IMR-90 (cell line): ENCODE measurements at regions not wholly inside any gene's neighbourhood (a gene's known extent, or its start where the extent isn't known, plus 50 kb on each side); places are given as distances from the start of the nearest gene placed in this dataset.
A peak's percentile ranks its signal among the peaks of the same experiment; 100 is the strongest.

Source experiments
- ATAC-seq: fragments of 200-7000 bp; cut with Tn5 transposase; 2 replicates; pipeline ENCODE4 v1.9.1; 2020; ENCODE audit warnings: low read depth, mild to moderate bottlenecking, moderate library complexity
- BruUV-seq: library from RNA; stranded (reverse); fragments of 400-500 nt; replicated peaks from 2 replicates; lab custom pipeline; 2021; lab: Mats Ljungman, UMichigan
- CTCF ChIA-PET: fragments of 300-600 bp; formaldehyde crosslinking; extraction: SDS; loops from one replicate; lab custom pipeline; 2021; ENCODE audit warnings: antibody characterized with exemption; lab: Yijun Ruan, JAX
- POLR2A ChIA-PET: fragments of 300-600 bp; sonication (Branson Sonifier 250); formaldehyde crosslinking; loops from one replicate; lab custom pipeline; 2022; ENCODE audit warnings: antibody characterized with exemption; ENCODE audit not compliant: unreplicated experiment; lab: Charles Lee
- DNase-seq: peaks from one replicate; pipeline ENCODE4 v3.0.0; 2013
- H2AFZ ChIP-seq: replicated peaks from 2 replicates; pipeline ENCODE3; 2013; ENCODE audit warnings: low read length, mild to moderate bottlenecking; ENCODE audit not compliant: poor library complexity
- H2AK5ac ChIP-seq: 2 replicates; pipeline ENCODE4 v1.6.1; 2013; ENCODE audit warnings: low read depth, low read length, inconsistent platforms
- H2AK9ac ChIP-seq: replicated peaks from 2 replicates; pipeline ENCODE3; 2013; ENCODE audit warnings: mild to moderate bottlenecking, low read depth, low read length, moderate library complexity; ENCODE audit not compliant: poor library complexity
- H2BK120ac ChIP-seq: 2 replicates; pipeline ENCODE4 v1.6.1; 2013; ENCODE audit warnings: low read depth, low read length, inconsistent platforms
- H2BK15ac ChIP-seq: 3 replicates; pipeline ENCODE4 v1.6.1; 2013; ENCODE audit warnings: low read depth, low read length, inconsistent platforms
- H2BK20ac ChIP-seq: 2 replicates; pipeline ENCODE4 v1.6.1; 2013; ENCODE audit warnings: low read depth, mild to moderate bottlenecking, inconsistent platforms, low read length, moderate library complexity
- H2BK5ac ChIP-seq: 2 replicates; pipeline ENCODE4 v1.6.1; 2013; ENCODE audit warnings: mild to moderate bottlenecking, low read depth, low read length, inconsistent platforms; ENCODE audit not compliant: poor library complexity, severe bottlenecking
- H3K14ac ChIP-seq: replicated peaks from 2 replicates; pipeline ENCODE4 v1.6.1; 2013; ENCODE audit warnings: low read depth, low read length, inconsistent platforms
- H3K18ac ChIP-seq: 2 replicates; pipeline ENCODE4 v1.6.1; 2013; ENCODE audit warnings: low read depth, low read length, control low read depth
- H3K23ac ChIP-seq: 2 replicates; pipeline ENCODE4 v1.6.1; 2013; ENCODE audit warnings: low read depth, low read length, inconsistent platforms
- H3K27ac ChIP-seq: 2 replicates; pipeline ENCODE4 v1.5.1; 2013; ENCODE audit warnings: mild to moderate bottlenecking, control low read depth, low read length; ENCODE audit not compliant: insufficient read depth
- H3K27me3 ChIP-seq: 2 replicates; pipeline ENCODE4 v1.6.1; 2013; ENCODE audit warnings: low read length; ENCODE audit not compliant: control insufficient read depth, insufficient read depth
- H3K36me3 ChIP-seq: 2 replicates; pipeline ENCODE4 v1.6.1; 2013; ENCODE audit warnings: low read length, mixed read lengths; ENCODE audit not compliant: control insufficient read depth, insufficient read depth
- H3K4ac ChIP-seq: 2 replicates; pipeline ENCODE4 v1.6.1; 2013; ENCODE audit warnings: low read depth, low read length, inconsistent platforms
- H3K4me1 ChIP-seq: 2 replicates; pipeline ENCODE4 v1.6.1; 2013; ENCODE audit warnings: low read length, mixed read lengths; ENCODE audit not compliant: control insufficient read depth, insufficient read depth
- H3K4me2 ChIP-seq: 2 replicates; pipeline ENCODE4 v1.6.1; 2013; ENCODE audit warnings: low read depth, mild to moderate bottlenecking, control low read depth, low read length, moderate library complexity
- H3K4me3 ChIP-seq: 2 replicates; pipeline ENCODE4 v1.5.1; 2013; ENCODE audit warnings: low read depth, mild to moderate bottlenecking, control low read depth, low read length, moderate library complexity; ENCODE audit not compliant: insufficient read depth
- H3K56ac ChIP-seq: 2 replicates; pipeline ENCODE4 v1.6.1; 2013; ENCODE audit warnings: low read length, inconsistent platforms; ENCODE audit not compliant: insufficient read depth; ENCODE audit errors: extremely low read depth
- H3K79me1 ChIP-seq, 2 experiments: 2 replicates each; pipeline ENCODE4 v1.6.1; 2013; ENCODE audit warnings: low read length in 2 of 2, inconsistent platforms in 1 of 2, low read depth in 1 of 2
- H3K9ac ChIP-seq: 2 replicates; pipeline ENCODE4 v1.6.1; 2013; ENCODE audit warnings: low read depth, low read length, control low read depth
- H3K9me1 ChIP-seq: 2 replicates; pipeline ENCODE4 v1.6.1; 2013; ENCODE audit warnings: low read length, inconsistent platforms; ENCODE audit not compliant: insufficient read depth
- H3K9me3 ChIP-seq: 2 replicates; pipeline ENCODE4 v1.6.1; 2013; ENCODE audit warnings: low read length; ENCODE audit not compliant: control insufficient read depth, insufficient read depth
- H4K20me1 ChIP-seq: 2 replicates; pipeline ENCODE4 v1.6.1; 2013; ENCODE audit warnings: low read length, inconsistent platforms; ENCODE audit not compliant: insufficient read depth
- H4K5ac ChIP-seq: 2 replicates; pipeline ENCODE4 v1.6.1; 2013; ENCODE audit warnings: mild to moderate bottlenecking, low read depth, low read length, control low read depth
- H4K8ac ChIP-seq, 2 experiments: 2 replicates each; pipeline ENCODE4 v1.6.1; 2013; ENCODE audit warnings: low read depth in 2 of 2, low read length in 2 of 2, control low read depth in 1 of 2, inconsistent platforms in 1 of 2
- H4K91ac ChIP-seq: 2 replicates; pipeline ENCODE4 v1.6.1; 2013; ENCODE audit warnings: low read depth, low read length, inconsistent platforms; ENCODE audit not compliant: insufficient read depth
- BHLHE40 ChIP-seq: fragments of 150-350 bp; IDR thresholded peaks from 2 replicates; pipeline ENCODE4 v1.6.1; 2016; ENCODE audit warnings: mild to moderate bottlenecking, low read depth, low read length
- CEBPB ChIP-seq: IDR thresholded peaks from 2 replicates; pipeline ENCODE4 v1.6.1; 2012; ENCODE audit warnings: low read depth, low read length, improper control_type of control experiment
- CHD1 ChIP-seq: IDR thresholded peaks from 2 replicates; pipeline ENCODE4 v1.6.1; 2012; ENCODE audit warnings: low read depth, low read length, improper control_type of control experiment
- CTCF ChIP-seq: conservative IDR thresholded peaks from 2 replicates; pipeline ENCODE4 v1.5.1; 2012; ENCODE audit warnings: mild to moderate bottlenecking, low read depth, low read length, improper control_type of control experiment
- ELK1 ChIP-seq: fragments of 150-350 bp; IDR thresholded peaks from 2 replicates; pipeline ENCODE4 v1.6.1; 2016; ENCODE audit warnings: low read depth, mild to moderate bottlenecking, low read length, moderate library complexity, borderline replicate concordance
- FOS ChIP-seq: fragments of 150-350 bp; IDR thresholded peaks from 2 replicates; pipeline ENCODE4 v1.6.1; 2016; ENCODE audit warnings: low read depth, low read length
- MAFK ChIP-seq: IDR thresholded peaks from 2 replicates; pipeline ENCODE4 v1.6.1; 2012; ENCODE audit warnings: low read depth, low read length, improper control_type of control experiment
- MAZ ChIP-seq: IDR thresholded peaks from 2 replicates; pipeline ENCODE4 v1.6.1; 2012; ENCODE audit warnings: low read depth, mild to moderate bottlenecking, low read length, improper control_type of control experiment, moderate library complexity, borderline replicate concordance
- MXI1 ChIP-seq: IDR thresholded peaks from 2 replicates; pipeline ENCODE4 v1.6.1; 2012; ENCODE audit warnings: low read depth, mild to moderate bottlenecking, low read length, moderate library complexity, borderline replicate concordance
- NFE2L2 ChIP-seq: fragments of 150-350 bp; IDR thresholded peaks from 2 replicates; pipeline ENCODE4 v1.6.1; 2016; ENCODE audit warnings: low read depth, mild to moderate bottlenecking, low read length
- RAD21 ChIP-seq: IDR thresholded peaks from 2 replicates; pipeline ENCODE4 v1.6.1; 2012; ENCODE audit warnings: low read length, improper control_type of control experiment
- RCOR1 ChIP-seq: IDR thresholded peaks from 2 replicates; pipeline ENCODE4 v1.6.1; 2012; ENCODE audit warnings: mild to moderate bottlenecking, low read length, improper control_type of control experiment; ENCODE audit not compliant: insufficient replicate concordance
- RFX5 ChIP-seq: IDR thresholded peaks from 2 replicates; pipeline ENCODE4 v1.8.0; 2012; ENCODE audit warnings: low read depth, mild to moderate bottlenecking, low read length, moderate library complexity
- USF2 ChIP-seq: fragments of 150-350 bp; IDR thresholded peaks from 2 replicates; pipeline ENCODE4 v1.6.1; 2017; ENCODE audit warnings: mild to moderate bottlenecking, antibody characterized with exemption, low read length, low read depth
- WGBS, 2 experiments: methylation state at CpG; one replicate each; pipeline versions ENCODE4 v1.1.5 to v1.1.7; 2013; ENCODE audit warnings: missing lambda C conversion rate in 2 of 2; ENCODE audit not compliant: insufficient read length in 1 of 2; ENCODE audit errors: extremely low coverage in 2 of 2; 5-methylcytosine and 5-hydroxymethylcytosine counted together
- dilution Hi-C: fragments of 300-500 bp; cut with HindIII; formaldehyde crosslinking; loops from one replicate; pipeline ENCODE4 v1.14.3; 2018; ENCODE audit warnings: low sequenced_read_pairs; ENCODE audit not compliant: unreplicated experiment
- in situ Hi-C: fragments of 300-500 bp; cut with MboI; formaldehyde crosslinking; loops from 3 replicates; pipeline ENCODE4 v1.14.3; 2019; ENCODE audit warnings: low sequenced_read_pairs, inconsistent platforms, mixed read lengths
- intact Hi-C: fragments of 100-400 bp; cut with micrococcal nuclease; formaldehyde crosslinking; loops from 2 replicates; pipeline ENCODE4 v1.10.0; 2022

- Histone ChIP-seq H3K4me2 (no peak overlapping the region), H2BK5ac (no peak overlapping the region), H3K23ac (no peak overlapping the region), H3K4ac (no peak overlapping the region), H4K8ac (no peak overlapping the region), H4K5ac (no peak overlapping the region; the same call in 1 of the 2 replicates), H4K20me1 (no peaks in the 10 kb centered on the region), H3K9me3 (no peaks in the 10 kb centered on the region), H2BK120ac (no peak overlapping the region), H2BK15ac (no peak overlapping the region), H2AFZ (no peak overlapping the region), H3K9me1 (no peaks in the 10 kb centered on the region), H3K4me3 (no peak overlapping the region), H3K79me1 (no peaks in the 10 kb centered on the region), H3K4me1 (no peaks in the 10 kb centered on the region; the same call in 1 of the 2 replicates), H3K14ac (0 out of 2 replicates have a peak overlapping the region, but pooled peaks have one; percentile 32), H2BK20ac (no peak overlapping the region), H3K9ac (no peak overlapping the region), H3K18ac (peak overlapping the region; percentile 52; the same call in 1 of the 2 replicates), H2AK5ac (no peak overlapping the region), H3K27me3 (no peaks in the 10 kb centered on the region), H3K36me3 (no peaks in the 10 kb centered on the region), H4K91ac (no peak overlapping the region), H3K56ac (no peak overlapping the region), H2AK9ac (no peak overlapping the region), H3K27ac (no peak overlapping the region)
- DNase-seq (no peak), ATAC-seq (no peak)
- dilution Hi-C loops (no loop called here), in situ Hi-C loops (no loop called here), intact Hi-C loops (no loop called here)
- WGBS, 2 experiments = no CpG with 5 or more reads among the region's 1 CpG
- POLR2A ChIA-PET = no interaction called here
- TF ChIP-seq MAZ (no peak), CHD1 (no peak), RFX5 (no peak), NFE2L2 (no peak), ELK1 (no peak), MXI1 (no peak), FOS (no peak), CTCF (no peak), BHLHE40 (no peak), MAFK (no peak), CEBPB (no peak), RCOR1 (no peak), RAD21 (no peak), USF2 (no peak)
- no TSS peak for BruUV-seq
- CTCF ChIA-PET = no interaction called here
Observed at GRCh38 chr11:28911829-28912228, 803.6 kb downstream of the METTL15 start.
